Erythroblast (primary cell): ENCODE measurements at regions not wholly inside any gene's neighbourhood (a gene's known extent, or its start where the extent isn't known, plus 50 kb on each side); places are given as distances from the start of the nearest gene placed in this dataset.

Experiments
- GATA1 ChIP-seq: IDR thresholded peaks from 2 replicates; pipeline ENCODE4 v1.6.1; 2011; ENCODE audit warnings: low read depth, mild to moderate bottlenecking, control low read depth, low read length, moderate library complexity
- POLR2A ChIP-seq: IDR thresholded peaks from 2 replicates; pipeline ENCODE4 v1.6.1; 2011; ENCODE audit warnings: mild to moderate bottlenecking, low read length

GRCh38 chr18:43665105-43665788 lies 388.0 kb upstream of the SYT4 start:
- TF ChIP-seq POLR2A (no peak), GATA1 (no peak)
